GM12891 (cell line): ENCODE measurements at regions not wholly inside any gene's neighbourhood (a gene's known extent, or its start where the extent isn't known, plus 50 kb on each side); places are given as distances from the start of the nearest gene placed in this dataset.

Source experiments
- PAX5 ChIP-seq: IDR thresholded peaks from 2 replicates; pipeline ENCODE4 v1.6.1; 2011; ENCODE audit warnings: low read length, moderate library complexity, mild to moderate bottlenecking; ENCODE audit not compliant: insufficient read depth, severe bottlenecking
- POLR2A ChIP-seq: IDR thresholded peaks from 2 replicates; pipeline ENCODE4 v1.6.1; 2011; ENCODE audit warnings: low read depth, low read length, control low read depth
- POLR2AphosphoS5 ChIP-seq: IDR thresholded peaks from 2 replicates; pipeline ENCODE4 v1.6.1; 2011; ENCODE audit warnings: low read depth, low read length, control low read depth

- TF ChIP-seq POLR2AphosphoS5: no peak
- TF ChIP-seq POLR2A: no peak
- no peak for TF ChIP-seq PAX5
Measured at GRCh38 chr2:19805266-19805665, 96.5 kb downstream of the TTC32 start.
